Left lung (tissue), 4 donors: ENCODE measurements at regions not wholly inside any gene's neighbourhood (a gene's known extent, or its start where the extent isn't known, plus 50 kb on each side); places are given as distances from the start of the nearest gene placed in this dataset.

Source experiments
- ATAC-seq: fragments of 200-7000 bp; cut with Tn5 transposase; one replicate; pipeline ENCODE4 v1.9.1; 2020; ENCODE audit warnings: moderate library complexity
- DNase-seq, 4 donors: peaks; one replicate each; pipeline ENCODE4 v3.0.0-alpha.2; 2013 to 2020
- H3K27ac ChIP-seq, 2 donors: fragments of 200-600 bp; sonication (generic) in 1 of 2; one replicate each; pipeline versions ENCODE4 v1.5.0 to v1.8.0; 2020 to 2021
- H3K27me3 ChIP-seq, 2 donors: fragments of 200-600 bp; sonication (generic) in 1 of 2; one replicate each; pipeline versions ENCODE4 v1.5.0 to v1.8.0; 2020 to 2021
- H3K36me3 ChIP-seq, 2 donors: fragments of 200-600 bp; sonication (generic) in 1 of 2; one replicate each; pipeline versions ENCODE4 v1.5.0 to v1.8.0; 2020 to 2021
- H3K4me1 ChIP-seq, 2 donors: fragments of 200-600 bp; one replicate each; pipeline ENCODE4 v1.8.0; 2021
- H3K4me3 ChIP-seq, 2 donors: fragments of 200-600 bp; sonication (generic) in 1 of 2; one replicate each; pipeline versions ENCODE4 v1.5.0 to v1.8.0; 2020 to 2021; ENCODE audit warnings: mild to moderate bottlenecking in 1 of 2
- H3K9me3 ChIP-seq, 2 donors: fragments of 200-600 bp; sonication (generic) in 1 of 2; one replicate each; pipeline versions ENCODE4 v1.5.0 to v1.8.0; 2020 to 2021
- CTCF ChIP-seq, 2 donors: fragments of 200-600 bp; sonication (generic) in 1 of 2; IDR thresholded peaks; one replicate each; pipeline versions ENCODE4 v1.5.0 to v1.8.0; 2021; ENCODE audit warnings: antibody characterized with exemption in 2 of 2
- intact Hi-C, 2 donors: fragments of 100-400 bp; cut with DNase I; formaldehyde crosslinking; loops; one replicate each; pipeline versions ENCODE4 v1.11.2 to v1.14.2; 2022
- donor health status: DM: no; HTN: yes; CAD: no.
- donor health status: DM: no; HTN: no; CAD: no.

GRCh38 chr9:87123830-87124229 lies 176.5 kb upstream of the GAS1 start:
- no peak for TF ChIP-seq CTCF (IDR thresholded peaks at IDR 0.05)
- H3K36me3 ChIP-seq: no peaks in the 10 kb centered on the region
- H3K4me1 ChIP-seq: no peaks in the 10 kb centered on the region
- H3K27ac ChIP-seq: no peak overlapping the region
- H3K9me3 ChIP-seq: no peaks in the 10 kb centered on the region
- DNase-seq (no peak), ATAC-seq (no peak)
- no peak overlapping the region for H3K4me3 ChIP-seq
- no peaks in the 10 kb centered on the region for H3K27me3 ChIP-seq
- intact Hi-C loops: no loop called here

- intact Hi-C loops: no loop called here
- TF ChIP-seq CTCF (IDR thresholded peaks at IDR 0.05): no peak
- no peaks in the 10 kb centered on the region for H3K4me1 ChIP-seq
- no peaks in the 10 kb centered on the region for H3K9me3 ChIP-seq
- no peak overlapping the region for H3K4me3 ChIP-seq
- no peaks in the 10 kb centered on the region for H3K36me3 ChIP-seq
- H3K27me3 ChIP-seq: no peaks in the 10 kb centered on the region
- H3K27ac ChIP-seq: no peak overlapping the region
- DNase-seq (no peak), ATAC-seq (no peak)
Measured at GRCh38 chr9:87125819-87126218, 178.5 kb upstream of the GAS1 start.

GRCh38 chr9:87127543-87127942 lies 180.2 kb upstream of the GAS1 start:
- H3K36me3 ChIP-seq: no peaks in the 10 kb centered on the region
- intact Hi-C loops: no loop called here
- H3K4me1 ChIP-seq: no peaks in the 10 kb centered on the region
- no peak for DNase-seq
- peaks cover 0 to 12% of the 10 kb centered on the region in 2 donors for H3K9me3 ChIP-seq
- H3K27me3 ChIP-seq: no peaks in the 10 kb centered on the region
- TF ChIP-seq CTCF (IDR thresholded peaks at IDR 0.05): no peak
- ATAC-seq: no peak
- no peak overlapping the region for H3K27ac ChIP-seq
- no peak overlapping the region for H3K4me3 ChIP-seq

- DNase-seq (no peak), ATAC-seq (no peak)
- Histone ChIP-seq H3K4me1 (no peaks in the 10 kb centered on the region), H3K27me3 (no peaks in the 10 kb centered on the region), H3K36me3 (no peaks in the 10 kb centered on the region), H3K4me3 (no peak overlapping the region), H3K27ac (no peak overlapping the region), H3K9me3 (peaks cover 0 to 12% of the 10 kb centered on the region in 2 donors)
- intact Hi-C loops: no loop called here
- no peak for TF ChIP-seq CTCF (IDR thresholded peaks at IDR 0.05)
Measured at GRCh38 chr9:87127978-87128614, 180.8 kb upstream of the GAS1 start.

GRCh38 chr9:87128844-87129493 lies 181.7 kb upstream of the GAS1 start:
- Histone ChIP-seq H3K36me3 (no peaks in the 10 kb centered on the region), H3K9me3 (peaks cover 0 to 15% of the 10 kb centered on the region in 2 donors), H3K4me3 (no peak overlapping the region), H3K4me1 (no peaks in the 10 kb centered on the region), H3K27ac (no peak overlapping the region), H3K27me3 (no peaks in the 10 kb centered on the region)
- no peak for ATAC-seq
- no peak for DNase-seq
- TF ChIP-seq CTCF (IDR thresholded peaks at IDR 0.05): no peak
- intact Hi-C loops: no loop called here
